PC-9 (cell line): ENCODE measurements at regions not wholly inside any gene's neighbourhood (a gene's known extent, or its start where the extent isn't known, plus 50 kb on each side); places are given as distances from the start of the nearest gene placed in this dataset.

Source experiments
- BruUV-seq: library from RNA; stranded (reverse); fragments of 400-500 nt; replicated peaks from 2 replicates; lab custom pipeline; 2021; lab: Mats Ljungman, UMichigan
- CTCF ChIA-PET: fragments of 300-600 bp; sonication (Branson Sonifier 250); formaldehyde crosslinking; loops from one replicate; lab custom pipeline; 2022; ENCODE audit warnings: antibody characterized with exemption; lab: Charles Lee
- POLR2A ChIA-PET: fragments of 300-600 bp; sonication (Branson Sonifier 250); formaldehyde crosslinking; loops from one replicate; lab custom pipeline; 2022; ENCODE audit warnings: antibody characterized with exemption; ENCODE audit not compliant: unreplicated experiment; lab: Charles Lee
- DNase-seq, 2 experiments: peaks; one replicate each; pipeline versions ENCODE4 v3.0.0 to v3.0.0-alpha.2; 2015 to 2022; ENCODE audit warnings: mixed read lengths in 1 of 2
- H2AFZ ChIP-seq: fragments of 200-600 bp; sonication (generic); 2 replicates; pipeline ENCODE4 v1.8.1; 2017; ENCODE audit warnings: antibody characterized with exemption
- H3F3A ChIP-seq: fragments of 200-600 bp; sonication (generic); 2 replicates; pipeline ENCODE4 v1.8.1; 2017; ENCODE audit warnings: antibody characterized with exemption, mild to moderate bottlenecking, low read depth; ENCODE audit not compliant: insufficient read depth
- H3K27ac ChIP-seq: fragments of 200-600 bp; sonication (generic); 2 replicates; pipeline ENCODE4 v1.6.1; 2016; ENCODE audit warnings: mixed run types
- H3K27me3 ChIP-seq: fragments of 200-600 bp; sonication (generic); 2 replicates; pipeline ENCODE4 v1.6.1; 2016; ENCODE audit warnings: low read depth, mixed run types; ENCODE audit not compliant: insufficient read depth
- H3K36me3 ChIP-seq: fragments of 200-600 bp; sonication (generic); 2 replicates; pipeline ENCODE4 v1.6.1; 2016; ENCODE audit warnings: low read depth, mixed run types
- H3K4me1 ChIP-seq: fragments of 200-600 bp; sonication (generic); replicated peaks from 2 replicates; pipeline ENCODE4 v1.6.1; 2016; ENCODE audit warnings: mixed run types; ENCODE audit not compliant: insufficient read depth
- H3K4me2 ChIP-seq: fragments of 200-600 bp; sonication (generic); 2 replicates; pipeline ENCODE4 v1.6.1; 2017; ENCODE audit warnings: mixed run types
- H3K4me3 ChIP-seq: fragments of 200-600 bp; sonication (generic); 2 replicates; pipeline ENCODE4 v1.6.1; 2016; ENCODE audit warnings: mixed run types
- H3K79me2 ChIP-seq: fragments of 200-600 bp; sonication (generic); 2 replicates; pipeline ENCODE4 v1.6.1; 2017; ENCODE audit warnings: low read depth, mixed run types
- H3K9me2 ChIP-seq: fragments of 200-600 bp; sonication (generic); 2 replicates; pipeline ENCODE4 v1.8.1; 2017; ENCODE audit warnings: mild to moderate bottlenecking; ENCODE audit not compliant: insufficient read depth
- H3K9me3 ChIP-seq: fragments of 200-600 bp; sonication (generic); 2 replicates; pipeline ENCODE4 v1.8.1; 2016; ENCODE audit warnings: low read depth; ENCODE audit not compliant: insufficient read depth
- H4K20me1 ChIP-seq: fragments of 200-600 bp; sonication (generic); 2 replicates; pipeline ENCODE4 v1.8.1; 2017; ENCODE audit not compliant: insufficient read depth
- EZH2 ChIP-seq: fragments of 200-600 bp; sonication (generic); IDR thresholded peaks from 2 replicates; pipeline ENCODE4 v1.8.0; 2017; ENCODE audit warnings: antibody characterized with exemption, low read depth
- intact Hi-C: fragments of 100-400 bp; cut with micrococcal nuclease; formaldehyde crosslinking; loops from one replicate; pipeline ENCODE4 v1.10.0; 2022; ENCODE audit not compliant: unreplicated experiment
- TF ChIP-seq, protein P1 (sequence below): fragments of 200-600 bp; sonication (generic); conservative IDR thresholded peaks from 2 replicates; pipeline ENCODE4 v1.6.1; 2017; ENCODE audit warnings: mixed run types, antibody characterized with exemption, mild to moderate bottlenecking, moderate library complexity

DNA sequence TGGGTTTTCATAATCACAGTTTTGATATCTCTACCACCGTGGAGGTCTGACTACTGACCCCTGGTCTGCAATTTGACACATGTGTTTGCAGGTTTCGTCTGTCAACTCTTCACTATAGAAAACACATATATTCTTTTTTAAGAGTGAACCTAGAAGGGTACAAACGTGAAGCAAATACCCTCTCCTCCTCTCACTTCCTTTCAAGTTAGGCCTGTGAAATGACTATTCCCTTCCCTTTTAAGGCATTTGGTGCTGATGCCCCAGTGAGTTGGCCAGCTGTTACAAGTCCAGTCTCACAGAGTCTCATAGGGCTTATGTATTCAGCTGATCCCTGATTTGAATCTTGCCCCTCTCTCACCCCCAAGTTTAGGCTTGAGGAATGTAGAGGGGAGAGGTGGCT, 742.0 kb upstream of the IGFBP3 start:
- H3K36me3 ChIP-seq: no peaks in the 10 kb centered on the region
- H3K4me2 ChIP-seq: no peak overlapping the region
- intact Hi-C loops: no loop called here
- no TSS peak for BruUV-seq
- no peak overlapping the region for H3K27ac ChIP-seq
- no peaks in the 10 kb centered on the region for H3K79me2 ChIP-seq
- H4K20me1 ChIP-seq: no peaks in the 10 kb centered on the region
- ChIA-PET CTCF (no interaction called here), POLR2A (no interaction called here)
- H3K9me3 ChIP-seq: peaks cover 4% of the 10 kb centered on the region; the same call in 1 of the 2 replicates
- H3K27me3 ChIP-seq: no peaks in the 10 kb centered on the region
- TF ChIP-seq, protein P1, sequence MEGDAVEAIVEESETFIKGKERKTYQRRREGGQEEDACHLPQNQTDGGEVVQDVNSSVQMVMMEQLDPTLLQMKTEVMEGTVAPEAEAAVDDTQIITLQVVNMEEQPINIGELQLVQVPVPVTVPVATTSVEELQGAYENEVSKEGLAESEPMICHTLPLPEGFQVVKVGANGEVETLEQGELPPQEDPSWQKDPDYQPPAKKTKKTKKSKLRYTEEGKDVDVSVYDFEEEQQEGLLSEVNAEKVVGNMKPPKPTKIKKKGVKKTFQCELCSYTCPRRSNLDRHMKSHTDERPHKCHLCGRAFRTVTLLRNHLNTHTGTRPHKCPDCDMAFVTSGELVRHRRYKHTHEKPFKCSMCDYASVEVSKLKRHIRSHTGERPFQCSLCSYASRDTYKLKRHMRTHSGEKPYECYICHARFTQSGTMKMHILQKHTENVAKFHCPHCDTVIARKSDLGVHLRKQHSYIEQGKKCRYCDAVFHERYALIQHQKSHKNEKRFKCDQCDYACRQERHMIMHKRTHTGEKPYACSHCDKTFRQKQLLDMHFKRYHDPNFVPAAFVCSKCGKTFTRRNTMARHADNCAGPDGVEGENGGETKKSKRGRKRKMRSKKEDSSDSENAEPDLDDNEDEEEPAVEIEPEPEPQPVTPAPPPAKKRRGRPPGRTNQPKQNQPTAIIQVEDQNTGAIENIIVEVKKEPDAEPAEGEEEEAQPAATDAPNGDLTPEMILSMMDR: no peak
- no peaks in the 10 kb centered on the region for H3F3A ChIP-seq
- no peak overlapping the region for H2AFZ ChIP-seq
- H3K9me2 ChIP-seq: no peaks in the 10 kb centered on the region
- no peak for DNase-seq
- no peak overlapping the region for H3K4me3 ChIP-seq
- no peaks in the 10 kb centered on the region for H3K4me1 ChIP-seq

DNA sequence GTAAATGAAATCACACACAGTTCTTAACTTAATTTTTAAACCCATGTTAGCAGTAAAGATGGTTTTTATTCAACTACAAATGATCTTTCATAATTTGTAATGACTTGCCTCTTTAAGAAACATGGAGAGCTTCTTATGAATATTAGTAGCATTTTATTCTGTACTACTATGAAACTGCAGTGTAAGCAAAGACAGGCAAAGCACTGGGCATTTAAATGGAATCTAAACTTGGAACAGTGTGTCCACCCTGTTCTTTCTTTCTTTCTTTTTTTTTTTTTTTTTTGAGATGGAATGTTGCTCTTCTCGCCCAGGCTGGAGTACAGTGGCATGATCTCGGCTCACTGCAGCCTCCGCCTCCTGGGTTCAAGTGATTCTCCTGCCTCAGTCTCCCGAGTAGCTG, 740.4 kb upstream of the IGFBP3 start:
- H3F3A ChIP-seq: no peaks in the 10 kb centered on the region
- H3K36me3 ChIP-seq: no peaks in the 10 kb centered on the region
- H2AFZ ChIP-seq: no peak overlapping the region
- no peak for DNase-seq
- H3K4me1 ChIP-seq: no peaks in the 10 kb centered on the region
- H3K79me2 ChIP-seq: no peaks in the 10 kb centered on the region
- H3K9me3 ChIP-seq: peaks cover 4% of the 10 kb centered on the region; the same call in 1 of the 2 replicates
- CTCF ChIA-PET: no interaction called here
- no TSS peak for BruUV-seq
- no peaks in the 10 kb centered on the region for H3K27me3 ChIP-seq
- H4K20me1 ChIP-seq: no peaks in the 10 kb centered on the region
- POLR2A ChIA-PET: no interaction called here
- TF ChIP-seq, protein P1: no peak
- no peak for TF ChIP-seq EZH2
- no peak overlapping the region for H3K27ac ChIP-seq
- no peak overlapping the region for H3K4me2 ChIP-seq
- no peaks in the 10 kb centered on the region for H3K9me2 ChIP-seq
- H3K4me3 ChIP-seq: no peak overlapping the region
- intact Hi-C loops: no loop called here

DNA sequence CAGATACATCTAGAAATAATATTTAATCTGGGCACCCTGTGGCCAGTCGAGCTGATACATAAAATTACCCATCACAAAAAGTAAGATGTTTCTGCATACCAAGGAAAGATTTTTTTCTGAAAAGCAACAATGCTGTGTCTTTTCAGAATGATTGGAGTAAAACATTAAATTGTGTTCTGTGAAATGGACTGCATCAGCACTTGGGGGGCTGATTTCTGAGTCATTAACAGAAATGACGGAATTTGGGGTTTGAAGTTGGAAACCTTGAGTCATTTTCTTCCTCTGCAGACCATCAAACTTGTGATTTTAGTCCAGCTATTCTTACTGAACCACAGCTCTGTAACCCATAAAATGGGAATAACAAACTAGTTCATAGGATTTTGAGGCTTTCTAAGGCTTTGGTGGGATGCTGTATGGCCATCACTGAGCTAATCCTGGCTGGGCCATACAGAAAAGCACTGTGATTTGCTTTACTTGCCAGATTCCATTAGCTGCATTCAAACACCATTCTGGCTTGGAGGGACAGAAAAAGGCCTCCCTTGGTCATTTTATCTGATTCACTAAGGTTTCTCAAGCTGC, 739.4 kb upstream of the IGFBP3 start:
- no peaks in the 10 kb centered on the region for H4K20me1 ChIP-seq
- POLR2A ChIA-PET: no interaction called here
- DNase-seq: no peak
- no peaks in the 10 kb centered on the region for H3K27me3 ChIP-seq
- CTCF ChIA-PET: no interaction called here
- H3K27ac ChIP-seq: no peak overlapping the region
- no peak overlapping the region for H2AFZ ChIP-seq
- H3K4me3 ChIP-seq: no peak overlapping the region
- BruUV-seq: no TSS peak
- no peaks in the 10 kb centered on the region for H3K79me2 ChIP-seq
- TF ChIP-seq, protein P1: no peak
- no peak for TF ChIP-seq EZH2
- H3F3A ChIP-seq: no peaks in the 10 kb centered on the region
- no peaks in the 10 kb centered on the region for H3K9me2 ChIP-seq
- peaks cover 4% of the 10 kb centered on the region; the same call in 1 of the 2 replicates for H3K9me3 ChIP-seq
- no peak overlapping the region for H3K4me2 ChIP-seq
- no peaks in the 10 kb centered on the region for H3K36me3 ChIP-seq
- intact Hi-C loops: no loop called here
- H3K4me1 ChIP-seq: no peaks in the 10 kb centered on the region
